B cell (primary cell): ENCODE measurements at regions not wholly inside any gene's neighbourhood (a gene's known extent, or its start where the extent isn't known, plus 50 kb on each side); places are given as distances from the start of the nearest gene placed in this dataset.

Experiments used
- ATAC-seq: fragments of 200-7000 bp; cut with Tn5 transposase; one replicate; pipeline ENCODE4 v1.10.0; 2021; ENCODE audit warnings: low read depth, mild to moderate bottlenecking, moderate number of reproducible peaks, moderate library complexity
- CTCF ChIA-PET: fragments of 350-600 bp; sonication (Branson Sonifier 250); formaldehyde crosslinking; loops from one replicate; lab custom pipeline; 2021; ENCODE audit warnings: antibody characterized with exemption, inconsistent platforms; lab: Charles Lee
- POLR2A ChIA-PET: fragments of 350-600 bp; sonication (Branson Sonifier 250); formaldehyde crosslinking; loops from one replicate; lab custom pipeline; 2021; ENCODE audit warnings: antibody characterized with exemption; lab: Charles Lee
- DNase-seq: peaks from one replicate; pipeline ENCODE4 v3.0.0; 2013
- H2AFZ ChIP-seq: 2 replicates; pipeline ENCODE4 v1.6.1; 2012; ENCODE audit warnings: mild to moderate bottlenecking, low read depth, low read length; ENCODE audit not compliant: insufficient read depth, poor library complexity, severe bottlenecking
- H3K27ac ChIP-seq, 2 donors: 1 replicate in 1 of 2; 2 replicates in 1 of 2; pipeline ENCODE4 v1.5.1; 2012 to 2013; ENCODE audit warnings: low read length in 2 of 2, mild to moderate bottlenecking in 2 of 2, moderate library complexity in 1 of 2
- H3K27me3 ChIP-seq, 4 experiments: fragments of 200-600 bp in 1 of 4; sonication (generic) in 1 of 4; replicated peaks in 1 of 4; 1 replicate in 2 of 4; 2 replicates in 2 of 4; pipeline versions ENCODE4 v1.6.1 to v1.7.0; 2013 to 2016; ENCODE audit warnings: low read length in 3 of 4, mild to moderate bottlenecking in 2 of 4, mixed read lengths in 1 of 4, moderate library complexity in 1 of 4; ENCODE audit not compliant: insufficient read depth in 4 of 4, control insufficient read depth in 3 of 4; ENCODE audit errors: control extremely low read depth in 1 of 4
- H3K36me3 ChIP-seq, 2 experiments: replicated peaks in 1 of 2; 1 replicate in 1 of 2; 2 replicates in 1 of 2; pipeline versions ENCODE4 v1.6.1 to v1.7.1; 2013; ENCODE audit warnings: low read length in 1 of 2; ENCODE audit not compliant: insufficient read depth in 2 of 2, control insufficient read depth in 1 of 2; ENCODE audit errors: control extremely low read depth in 1 of 2, extremely low read depth in 1 of 2
- H3K4me1 ChIP-seq, 2 donors: fragments of 200-600 bp in 1 of 2; sonication (generic) in 1 of 2; 1 replicate in 1 of 2; 2 replicates in 1 of 2; pipeline versions ENCODE4 v1.5.1 to v1.6.1; 2013 to 2017; ENCODE audit warnings: low read length in 2 of 2; ENCODE audit not compliant: control insufficient read depth in 2 of 2, insufficient read depth in 2 of 2
- H3K4me2 ChIP-seq: replicated peaks from 2 replicates; pipeline ENCODE3; 2012; ENCODE audit warnings: mild to moderate bottlenecking, low read depth, low read length; ENCODE audit not compliant: poor library complexity, severe bottlenecking
- H3K4me3 ChIP-seq, 5 experiments: fragments of 200-600 bp in 1 of 5; sonication (generic) in 1 of 5; 1 replicate in 3 of 5; 2 replicates in 2 of 5; pipeline versions ENCODE4 v1.5.1 to v1.7.0; 2011 to 2016; ENCODE audit warnings: low read length in 4 of 5, mild to moderate bottlenecking in 4 of 5, low read depth in 2 of 5, control low read depth in 1 of 5, moderate library complexity in 1 of 5; ENCODE audit not compliant: insufficient read depth in 1 of 5; ENCODE audit errors: control extremely low read depth in 1 of 5, extremely low read depth in 1 of 5
- H3K79me2 ChIP-seq: fragments of 200-600 bp; sonication (generic); one replicate; pipeline ENCODE4 v1.6.0; 2016; ENCODE audit warnings: low read length; ENCODE audit not compliant: control insufficient read depth, insufficient read depth
- H3K9ac ChIP-seq: fragments of 200-600 bp; sonication (generic); 2 replicates; pipeline ENCODE4 v1.6.1; 2017; ENCODE audit warnings: mild to moderate bottlenecking, low read length, moderate library complexity
- H3K9me3 ChIP-seq, 3 donors: one replicate each; pipeline versions ENCODE4 v1.6.1 to v1.7.1; 2013; ENCODE audit warnings: low read length in 2 of 3; ENCODE audit not compliant: control insufficient read depth in 2 of 3, insufficient read depth in 1 of 3; ENCODE audit errors: control extremely low read depth in 1 of 3
- H4K20me1 ChIP-seq: 2 replicates; pipeline ENCODE4 v1.6.0; 2012; ENCODE audit warnings: mild to moderate bottlenecking, low read length; ENCODE audit not compliant: insufficient read depth, control insufficient read depth, poor library complexity, severe bottlenecking
- H3K27ac Mint-ChIP-seq: one replicate; pipeline ENCODE4 v1.8.0; 2021; ENCODE audit warnings: mixed read lengths
- H3K27me3 Mint-ChIP-seq: one replicate; pipeline ENCODE4 v1.8.0; 2021; ENCODE audit warnings: mixed read lengths
- H3K4me1 Mint-ChIP-seq: one replicate; pipeline ENCODE4 v1.8.0; 2021; ENCODE audit warnings: mixed read lengths
- H3K4me3 Mint-ChIP-seq: one replicate; pipeline ENCODE4 v1.8.0; 2021; ENCODE audit warnings: mixed read lengths
- H3K9me3 Mint-ChIP-seq: one replicate; pipeline ENCODE4 v1.8.0; 2022; ENCODE audit warnings: mixed read lengths; ENCODE audit not compliant: insufficient read depth
- CTCF ChIP-seq: fragments of 200-600 bp; IDR thresholded peaks from one replicate; pipeline ENCODE4 v1.8.0; 2022; ENCODE audit warnings: antibody characterized with exemption, mild to moderate bottlenecking
- EZH2 ChIP-seq: IDR thresholded peaks from 2 replicates; pipeline ENCODE4 v1.6.1; 2012; ENCODE audit warnings: borderline replicate concordance, low read depth, mild to moderate bottlenecking, moderate library complexity, low read length; ENCODE audit not compliant: insufficient read depth, poor library complexity, severe bottlenecking
- WGBS: methylation state at CpG from one replicate; pipeline ENCODE4 v1.1.5; 2013; ENCODE audit warnings: missing lambda C conversion rate; ENCODE audit not compliant: insufficient coverage; 5-methylcytosine and 5-hydroxymethylcytosine counted together
- intact Hi-C: fragments of 100-400 bp; cut with micrococcal nuclease; formaldehyde crosslinking; loops from one replicate; pipeline ENCODE4 v1.10.0; 2022

GRCh38 chr10:20978617-20979016 lies 81.5 kb upstream of the NEBL start:
- H4K20me1 ChIP-seq: no peaks in the 10 kb centered on the region
- no peaks in the 10 kb centered on the region for H3K79me2 ChIP-seq
- no peak overlapping the region for H3K27ac ChIP-seq
- no peaks in the 10 kb centered on the region for H3K36me3 ChIP-seq
- intact Hi-C loops: no loop called here
- no peak for TF ChIP-seq CTCF
- TF ChIP-seq EZH2: no peak
- CTCF ChIA-PET: no interaction called here
- Mint-ChIP-seq H3K4me3 (no peak overlapping the region), H3K9me3 (no peaks in the 10 kb centered on the region), H3K4me1 (no peaks in the 10 kb centered on the region), H3K27ac (no peak overlapping the region), H3K27me3 (peaks cover 11% of the 10 kb centered on the region)
- DNase-seq: no peak
- POLR2A ChIA-PET: no interaction called here
- H3K27me3 ChIP-seq: peaks cover 0 to 3% (median 0%) of the 10 kb centered on the region in 4 experiments
- H3K4me3 ChIP-seq: no peak overlapping the region
- H2AFZ ChIP-seq: no peak overlapping the region
- WGBS: 100% methylated on average over 2 of the region's 5 CpGs
- no peak overlapping the region for H3K9ac ChIP-seq
- no peak for ATAC-seq
- H3K4me2 ChIP-seq: no peak overlapping the region
- no peaks in the 10 kb centered on the region for H3K9me3 ChIP-seq
- H3K4me1 ChIP-seq: no peaks in the 10 kb centered on the region

GRCh38 chr10:20977300-20977699 lies 80.2 kb upstream of the NEBL start:
- Histone ChIP-seq H3K36me3 (no peaks in the 10 kb centered on the region), H3K9me3 (no peaks in the 10 kb centered on the region), H2AFZ (no peak overlapping the region), H3K4me1 (no peaks in the 10 kb centered on the region), H3K4me3 (no peak overlapping the region), H3K79me2 (no peaks in the 10 kb centered on the region), H3K9ac (no peak overlapping the region), H3K4me2 (no peak overlapping the region), H3K27me3 (peaks cover 0 to 3% (median 0%) of the 10 kb centered on the region in 4 experiments), H3K27ac (no peak overlapping the region), H4K20me1 (no peaks in the 10 kb centered on the region)
- no peak for DNase-seq
- Mint-ChIP-seq H3K27me3 (peaks cover 11% of the 10 kb centered on the region), H3K4me1 (no peaks in the 10 kb centered on the region), H3K27ac (no peak overlapping the region), H3K9me3 (no peaks in the 10 kb centered on the region), H3K4me3 (no peak overlapping the region)
- CTCF ChIA-PET: no interaction called here
- no CpG with 5 or more reads among the region's 5 CpGs for WGBS
- POLR2A ChIA-PET: no interaction called here
- intact Hi-C loops: no loop called here
- TF ChIP-seq CTCF: no peak
- no peak for TF ChIP-seq EZH2
- ATAC-seq: no peak
